ENCODE measurements at regions not wholly inside any gene's neighbourhood (a gene's known extent, or its start where the extent isn't known, plus 50 kb on each side); places are given as distances from the start of the nearest gene placed in this dataset.

- in situ Hi-C loops (cut with HindIII; ENCODE audit: low pct_ligation_motif_present, low sequenced_read_pairs) = no loop called here
- no peaks in the 10 kb centered on the region for H3K27me3 ChIP-seq (replicated peaks)
- no peaks in the 10 kb centered on the region for H3K36me3 ChIP-seq (replicated peaks)
- no peak for DNase-seq
- TF ChIP-seq CTCF (IDR thresholded peaks at IDR 0.05; ENCODE audit: low read depth, low read length, missing control alignments) = no peak
- H3K27ac ChIP-seq = no peak overlapping the region
- H3K4me3 ChIP-seq (ENCODE audit: low read depth, low read length) = no peak overlapping the region
These were observed 119.4 kb upstream of the NPHP3 start for GRCh38 chr3:132841621-132842020.

GRCh38 chr3:132840201-132840700, 118.0 kb upstream of the NPHP3 start:
- TF ChIP-seq CTCF (IDR thresholded peaks at IDR 0.05; ENCODE audit: low read depth, low read length, missing control alignments) = no peak
- in situ Hi-C loops (cut with HindIII; ENCODE audit: low pct_ligation_motif_present, low sequenced_read_pairs) = no loop called here

GRCh38 chr3:132838477-132838876, 116.3 kb upstream of the NPHP3 start:
- H3K4me3 ChIP-seq (ENCODE audit: low read depth, low read length) = no peak overlapping the region
- H3K27me3 ChIP-seq (replicated peaks) = no peaks in the 10 kb centered on the region
- in situ Hi-C loops (cut with HindIII; ENCODE audit: low pct_ligation_motif_present, low sequenced_read_pairs) = no loop called here
- no peak overlapping the region for H3K27ac ChIP-seq
- no peak for DNase-seq
- TF ChIP-seq CTCF (IDR thresholded peaks at IDR 0.05; ENCODE audit: low read depth, low read length, missing control alignments) = no peak
- no peaks in the 10 kb centered on the region for H3K36me3 ChIP-seq (replicated peaks)

More at GRCh38 chr3:132840201-132840700, 118.0 kb upstream of the NPHP3 start:
- H3K4me3 ChIP-seq (ENCODE audit: low read depth, low read length) = no peak overlapping the region
- no peak overlapping the region for H3K27ac ChIP-seq
- DNase-seq = no peak
- no peaks in the 10 kb centered on the region for H3K27me3 ChIP-seq (replicated peaks)
- H3K36me3 ChIP-seq (replicated peaks) = no peaks in the 10 kb centered on the region

- DNase-seq = no peak
- Histone ChIP-seq H3K27me3 (replicated peaks) (no peaks in the 10 kb centered on the region), H3K4me3 (ENCODE audit: low read depth, low read length) (no peak overlapping the region), H3K27ac (no peak overlapping the region), H3K36me3 (replicated peaks) (no peaks in the 10 kb centered on the region)
- in situ Hi-C loops (cut with HindIII; ENCODE audit: low pct_ligation_motif_present, low sequenced_read_pairs) = no loop called here
- no peak for TF ChIP-seq CTCF (IDR thresholded peaks at IDR 0.05; ENCODE audit: low read depth, low read length, missing control alignments)
These were observed 115.4 kb upstream of the NPHP3 start for GRCh38 chr3:132837615-132838014.

GRCh38 chr3:132834356-132834755, 112.1 kb upstream of the NPHP3 start:
- Histone ChIP-seq H3K27me3 (replicated peaks) (no peaks in the 10 kb centered on the region), H3K36me3 (replicated peaks) (no peaks in the 10 kb centered on the region), H3K4me3 (ENCODE audit: low read depth, low read length) (no peak overlapping the region), H3K27ac (no peak overlapping the region)
- DNase-seq = no peak
- TF ChIP-seq CTCF (IDR thresholded peaks at IDR 0.05; ENCODE audit: low read depth, low read length, missing control alignments) = no peak
- in situ Hi-C loops (cut with HindIII; ENCODE audit: low pct_ligation_motif_present, low sequenced_read_pairs) = no loop called here

- DNase-seq = no peak
- no peak for TF ChIP-seq CTCF (IDR thresholded peaks at IDR 0.05; ENCODE audit: low read depth, low read length, missing control alignments)
- Histone ChIP-seq H3K36me3 (replicated peaks) (no peaks in the 10 kb centered on the region), H3K27me3 (replicated peaks) (no peaks in the 10 kb centered on the region), H3K4me3 (ENCODE audit: low read depth, low read length) (no peak overlapping the region), H3K27ac (no peak overlapping the region)
- in situ Hi-C loops (cut with HindIII; ENCODE audit: low pct_ligation_motif_present, low sequenced_read_pairs) = no loop called here
These were observed 106.9 kb upstream of the NPHP3 start for GRCh38 chr3:132829101-132829500.

Data from brain microvascular endothelial cell (primary cell).